GM19328 (cell line): ENCODE measurements at regions not wholly inside any gene's neighbourhood (a gene's known extent, or its start where the extent isn't known, plus 50 kb on each side); places are given as distances from the start of the nearest gene placed in this dataset.

Source experiments
- ATAC-seq: cut with Tn5 transposase; IDR thresholded peaks from one replicate; pipeline ENCODE4 v1.9.1; 2021; ENCODE audit warnings: mild to moderate bottlenecking, moderate library complexity; ENCODE audit not compliant: unreplicated experiment

GRCh38 chr2:129240061-129240460 lies 739.4 kb upstream of the RAB6C start:
- no peak for ATAC-seq

- ATAC-seq = no peak
These were observed 737.2 kb upstream of the RAB6C start for GRCh38 chr2:129242269-129242668.

- ATAC-seq = no peak
These were observed 731.7 kb upstream of the RAB6C start for GRCh38 chr2:129247751-129248150.

GRCh38 chr2:129248198-129248597 lies 731.3 kb upstream of the RAB6C start:
- no peak for ATAC-seq

GRCh38 chr2:129252781-129253460 lies 726.5 kb upstream of the RAB6C start:
- ATAC-seq = no peak

- ATAC-seq = no peak
These were observed 726.0 kb upstream of the RAB6C start for GRCh38 chr2:129253461-129253812.

GRCh38 chr2:129254718-129255117 lies 724.7 kb upstream of the RAB6C start:
- no peak for ATAC-seq

GRCh38 chr2:129255610-129256313 lies 723.7 kb upstream of the RAB6C start:
- no peak for ATAC-seq

- ATAC-seq = no peak
These were observed 722.8 kb upstream of the RAB6C start for GRCh38 chr2:129256642-129257041.

- ATAC-seq = no peak
These were observed 716.5 kb upstream of the RAB6C start for GRCh38 chr2:129262934-129263333.

- no peak for ATAC-seq
These were observed 715.5 kb upstream of the RAB6C start for GRCh38 chr2:129263939-129264338.

- no peak for ATAC-seq
These were observed 711.9 kb upstream of the RAB6C start for GRCh38 chr2:129267559-129267958.

GRCh38 chr2:129273266-129274037 lies 706.0 kb upstream of the RAB6C start:
- ATAC-seq = no peak

- ATAC-seq = no peak
These were observed 705.4 kb upstream of the RAB6C start for GRCh38 chr2:129274038-129274415.

- no peak for ATAC-seq
These were observed 704.5 kb upstream of the RAB6C start for GRCh38 chr2:129274918-129275317.

- ATAC-seq = no peak
These were observed 703.8 kb upstream of the RAB6C start for GRCh38 chr2:129275706-129276105.

GRCh38 chr2:129276978-129277584 lies 702.4 kb upstream of the RAB6C start:
- ATAC-seq = no peak

- no peak for ATAC-seq
These were observed 701.9 kb upstream of the RAB6C start for GRCh38 chr2:129277585-129277981.

- ATAC-seq = no peak
These were observed 697.5 kb upstream of the RAB6C start for GRCh38 chr2:129281791-129282530.

- no peak for ATAC-seq
These were observed 694.5 kb upstream of the RAB6C start for GRCh38 chr2:129285012-129285411.

GRCh38 chr2:129293326-129293725 lies 686.1 kb upstream of the RAB6C start:
- ATAC-seq = no peak
